Progenitor cell of endocrine pancreas (in vitro differentiated cells): ENCODE measurements at regions not wholly inside any gene's neighbourhood (a gene's known extent, or its start where the extent isn't known, plus 50 kb on each side); places are given as distances from the start of the nearest gene placed in this dataset.

ENCODE experiments used
- DNase-seq: peaks from one replicate; pipeline ENCODE4 v3.0.0; 2021; ENCODE audit warnings: low spot score; ENCODE audit not compliant: unreplicated experiment
- H3K27ac Mint-ChIP-seq: 2 replicates; pipeline ENCODE4 v1.8.0; 2021; ENCODE audit warnings: mild to moderate bottlenecking, moderate library complexity, mixed read lengths
- H3K27me3 Mint-ChIP-seq: 2 replicates; pipeline ENCODE4 v1.8.0; 2021; ENCODE audit warnings: mixed read lengths
- H3K36me3 Mint-ChIP-seq: 2 replicates; pipeline ENCODE4 v1.8.0; 2022; ENCODE audit warnings: mixed read lengths; ENCODE audit not compliant: insufficient read depth
- H3K4me1 Mint-ChIP-seq: 2 replicates; pipeline ENCODE4 v1.8.0; 2021; ENCODE audit warnings: low read depth, mixed read lengths
- H3K4me3 Mint-ChIP-seq: 2 replicates; pipeline ENCODE4 v1.8.0; 2021; ENCODE audit warnings: low read depth, mild to moderate bottlenecking, moderate library complexity, mixed read lengths
- H3K9me3 Mint-ChIP-seq: 2 replicates; pipeline ENCODE4 v1.8.0; 2021; ENCODE audit warnings: low read depth, mixed read lengths
- CTCF ChIP-seq: fragments of 200-600 bp; sonication (generic); IDR thresholded peaks from one replicate; pipeline ENCODE4 v1.5.0; 2021; ENCODE audit warnings: antibody characterized with exemption, mild to moderate bottlenecking; ENCODE audit not compliant: unreplicated experiment

- Mint-ChIP-seq H3K36me3 (no peaks in the 10 kb centered on the region), H3K4me3 (no peak overlapping the region), H3K27ac (no peak overlapping the region), H3K27me3 (peaks cover 36% of the 10 kb centered on the region), H3K4me1 (no peaks in the 10 kb centered on the region), H3K9me3 (no peaks in the 10 kb centered on the region)
- no peak for DNase-seq
- no peak for TF ChIP-seq CTCF
Observed at GRCh38 chr6:40172272-40172671, 238.0 kb upstream of the MOCS1 start.

GRCh38 chr6:40171343-40171742 lies 237.1 kb upstream of the MOCS1 start:
- no peaks in the 10 kb centered on the region for H3K36me3 Mint-ChIP-seq

GRCh38 chr6:40170856-40171255 lies 236.6 kb upstream of the MOCS1 start:
- H3K27me3 Mint-ChIP-seq = peaks cover 29% of the 10 kb centered on the region
- no peaks in the 10 kb centered on the region for H3K4me1 Mint-ChIP-seq
- no peak overlapping the region for H3K27ac Mint-ChIP-seq
- no peak for TF ChIP-seq CTCF
- DNase-seq = no peak
- H3K36me3 Mint-ChIP-seq = no peaks in the 10 kb centered on the region
- no peaks in the 10 kb centered on the region for H3K9me3 Mint-ChIP-seq
- H3K4me3 Mint-ChIP-seq = no peak overlapping the region

More at GRCh38 chr6:40171343-40171742, 237.1 kb upstream of the MOCS1 start:
- TF ChIP-seq CTCF = no peak
- no peak for DNase-seq
- H3K4me1 Mint-ChIP-seq = no peaks in the 10 kb centered on the region
- H3K27me3 Mint-ChIP-seq = peaks cover 30% of the 10 kb centered on the region
- H3K4me3 Mint-ChIP-seq = no peak overlapping the region
- no peaks in the 10 kb centered on the region for H3K9me3 Mint-ChIP-seq
- no peak overlapping the region for H3K27ac Mint-ChIP-seq

GRCh38 chr6:40169878-40170277 lies 235.6 kb upstream of the MOCS1 start:
- no peak overlapping the region for H3K27ac Mint-ChIP-seq
- no peak for DNase-seq
- peaks cover 33% of the 10 kb centered on the region for H3K27me3 Mint-ChIP-seq
- no peaks in the 10 kb centered on the region for H3K36me3 Mint-ChIP-seq
- H3K4me3 Mint-ChIP-seq = no peak overlapping the region
- no peaks in the 10 kb centered on the region for H3K9me3 Mint-ChIP-seq
- peaks cover 2% of the 10 kb centered on the region for H3K4me1 Mint-ChIP-seq
- no peak for TF ChIP-seq CTCF

- no peak overlapping the region for H3K27ac Mint-ChIP-seq
- H3K4me1 Mint-ChIP-seq = peaks cover 7% of the 10 kb centered on the region
- H3K4me3 Mint-ChIP-seq = no peak overlapping the region
- H3K36me3 Mint-ChIP-seq = no peaks in the 10 kb centered on the region
- DNase-seq = no peak
- H3K9me3 Mint-ChIP-seq = no peaks in the 10 kb centered on the region
- H3K27me3 Mint-ChIP-seq = peaks cover 33% of the 10 kb centered on the region
- TF ChIP-seq CTCF = no peak
Observed at GRCh38 chr6:40166963-40167362, 232.7 kb upstream of the MOCS1 start.
